HG02623 (cell line): ENCODE measurements at regions not wholly inside any gene's neighbourhood (a gene's known extent, or its start where the extent isn't known, plus 50 kb on each side); places are given as distances from the start of the nearest gene placed in this dataset.
"Not testable (repeated sequence)": the region's sequence is repeated elsewhere in the genome, so short reads cannot be mapped to it uniquely, and the experiment has no call there.

ENCODE experiments used
- ATAC-seq: cut with Tn5 transposase; IDR thresholded peaks from one replicate; pipeline ENCODE4 v1.9.1; 2021; ENCODE audit warnings: moderate library complexity; ENCODE audit not compliant: unreplicated experiment

GRCh38 chr9:108803428-108804065 lies 52.2 kb downstream of the ACTL7B start:
- no peak for ATAC-seq

- ATAC-seq, result no peak
Observed at GRCh38 chr9:108802967-108803366, 52.8 kb downstream of the ACTL7B start.

GRCh38 chr9:108801949-108802348 lies 53.8 kb downstream of the ACTL7B start:
- no peak for ATAC-seq

- no peak for ATAC-seq
Observed at GRCh38 chr9:108800632-108801099, 55.1 kb downstream of the ACTL7B start.

GRCh38 chr9:108793573-108793972 lies 62.2 kb downstream of the ACTL7B start:
- no peak for ATAC-seq

GRCh38 chr9:108789742-108790141 lies 66.0 kb downstream of the ACTL7B start:
- ATAC-seq, result no peak

GRCh38 chr9:108787690-108788048 lies 68.1 kb downstream of the ACTL7B start:
- ATAC-seq, result no peak

GRCh38 chr9:108786901-108787689 lies 68.7 kb downstream of the ACTL7B start:
- ATAC-seq, result no peak

- no peak for ATAC-seq
Observed at GRCh38 chr9:108786322-108786721, 69.5 kb downstream of the ACTL7B start.

GRCh38 chr9:108784998-108785397 lies 70.8 kb downstream of the ACTL7B start:
- no peak for ATAC-seq

- ATAC-seq, result no peak
Observed at GRCh38 chr9:108783731-108784495, 71.9 kb downstream of the ACTL7B start.

GRCh38 chr9:108783326-108783725 lies 72.5 kb downstream of the ACTL7B start:
- ATAC-seq, result no peak

- ATAC-seq, result no peak
Observed at GRCh38 chr9:108780942-108781734, 74.6 kb downstream of the ACTL7B start.

- no peak for ATAC-seq
Observed at GRCh38 chr9:108779551-108780325, 76.0 kb downstream of the ACTL7B start.

GRCh38 chr9:108776920-108777639 lies 78.7 kb downstream of the ACTL7B start:
- no peak for ATAC-seq

- ATAC-seq, result no peak
Observed at GRCh38 chr9:108775901-108776306, 79.9 kb downstream of the ACTL7B start.

- not testable (repeated sequence) for ATAC-seq
Observed at GRCh38 chr9:108774088-108774487, 81.7 kb downstream of the ACTL7B start.

- no peak for ATAC-seq
Observed at GRCh38 chr9:108772301-108772894, 83.4 kb downstream of the ACTL7B start.

GRCh38 chr9:108768744-108769143 lies 87.0 kb downstream of the ACTL7B start:
- no peak for ATAC-seq
